ENCODE measurements at regions not wholly inside any gene's neighbourhood (a gene's known extent, or its start where the extent isn't known, plus 50 kb on each side); places are given as distances from the start of the nearest gene placed in this dataset.

DNA sequence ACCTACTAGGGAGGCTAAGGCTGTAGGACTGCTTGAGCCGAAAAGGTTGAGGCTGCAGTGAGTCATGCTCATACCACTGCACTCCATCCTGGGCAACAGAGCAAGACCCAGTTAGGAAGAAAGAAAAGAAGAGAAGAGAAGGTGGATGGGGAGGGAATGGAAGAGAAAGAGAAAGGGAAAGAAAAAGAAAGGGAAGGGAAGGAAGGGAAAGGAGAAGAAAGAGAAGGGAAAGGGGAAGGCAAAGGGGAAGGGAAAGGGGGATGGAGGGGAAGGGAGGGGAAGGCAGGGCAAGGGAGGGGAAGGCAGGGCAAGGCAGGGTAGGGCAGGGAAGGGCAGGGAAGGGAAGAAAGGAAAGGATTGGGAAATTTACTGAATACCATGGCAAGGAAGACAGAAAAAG lies 157.0 kb downstream of the ACTL7B start:
- Histone ChIP-seq H3K27me3 (ENCODE audit: control insufficient read depth, insufficient read depth, low read length, poor library complexity, severe bottlenecking) (no peaks in the 10 kb centered on the region), H3K4me3 (ENCODE audit: insufficient read depth, low read depth, low read length) (no peak overlapping the region), H3K27ac (ENCODE audit: insufficient read depth, low read depth, low read length, poor library complexity, severe bottlenecking) (no peak overlapping the region), H3K9me3 (ENCODE audit: control insufficient read depth, low read length) (no peaks in the 10 kb centered on the region), H3K4me1 (ENCODE audit: control insufficient read depth, insufficient read depth, low read length) (no peaks in the 10 kb centered on the region), H3K36me3 (ENCODE audit: control insufficient read depth, insufficient read depth, low read length) (no peaks in the 10 kb centered on the region)
- WGBS, 2 experiments: 43 to 45% methylated on average over 1 of the region's 1 CpG

DNA sequence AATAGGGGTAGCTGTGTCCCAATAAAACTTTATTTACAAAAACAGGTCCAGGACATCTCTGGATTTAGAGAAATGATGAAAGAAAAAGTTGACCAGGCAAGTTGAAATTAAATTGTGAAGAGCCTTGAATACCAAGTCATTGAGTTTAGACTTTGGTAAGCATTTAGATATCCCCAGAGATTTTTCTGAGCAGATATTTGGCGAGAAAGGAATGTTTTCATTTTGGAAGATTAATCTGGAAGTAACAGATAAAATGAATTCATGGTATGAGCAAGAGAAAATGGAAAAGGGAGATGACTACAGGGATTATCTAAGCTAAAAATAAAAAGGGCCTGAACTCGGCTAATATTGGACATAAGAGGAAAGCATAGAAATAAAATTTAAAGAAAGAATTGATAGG lies 157.6 kb downstream of the ACTL7B start:
- no peak overlapping the region for H3K4me3 ChIP-seq (ENCODE audit: insufficient read depth, low read depth, low read length)
- no peaks in the 10 kb centered on the region for H3K27me3 ChIP-seq (ENCODE audit: control insufficient read depth, insufficient read depth, low read length, poor library complexity, severe bottlenecking)
- H3K4me1 ChIP-seq (ENCODE audit: control insufficient read depth, insufficient read depth, low read length): no peaks in the 10 kb centered on the region
- H3K9me3 ChIP-seq (ENCODE audit: control insufficient read depth, low read length): no peaks in the 10 kb centered on the region
- H3K27ac ChIP-seq (ENCODE audit: insufficient read depth, low read depth, low read length, poor library complexity, severe bottlenecking): no peak overlapping the region
- H3K36me3 ChIP-seq (ENCODE audit: control insufficient read depth, insufficient read depth, low read length): no peaks in the 10 kb centered on the region
- WGBS, 2 experiments: 90 to 95% methylated on average over 2 of the region's 2 CpGs

DNA sequence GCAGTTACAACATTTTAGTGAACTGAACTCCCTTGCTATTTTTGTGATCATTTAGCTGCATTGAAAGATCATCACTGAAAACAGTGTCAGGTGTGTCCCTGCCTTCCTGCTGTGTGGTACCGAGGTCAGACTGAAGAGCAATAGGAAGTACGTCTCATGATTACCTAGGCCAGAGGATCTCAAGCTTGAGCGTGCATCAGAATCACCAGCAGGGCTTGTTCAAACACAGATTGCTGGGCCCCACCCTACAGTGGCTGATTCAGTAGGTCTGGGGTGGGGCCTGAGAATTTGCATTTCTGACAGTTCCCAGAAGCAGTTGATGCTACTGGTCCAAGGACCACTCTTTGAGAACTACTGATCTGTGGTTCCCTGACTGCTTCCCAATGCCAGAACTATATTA lies 159.6 kb downstream of the ACTL7B start:
- WGBS, 2 experiments: 92 to 95% methylated on average over 3 of the region's 3 CpGs
- H3K27ac ChIP-seq (ENCODE audit: insufficient read depth, low read depth, low read length, poor library complexity, severe bottlenecking): no peak overlapping the region
- no peaks in the 10 kb centered on the region for H3K9me3 ChIP-seq (ENCODE audit: control insufficient read depth, low read length)

DNA sequence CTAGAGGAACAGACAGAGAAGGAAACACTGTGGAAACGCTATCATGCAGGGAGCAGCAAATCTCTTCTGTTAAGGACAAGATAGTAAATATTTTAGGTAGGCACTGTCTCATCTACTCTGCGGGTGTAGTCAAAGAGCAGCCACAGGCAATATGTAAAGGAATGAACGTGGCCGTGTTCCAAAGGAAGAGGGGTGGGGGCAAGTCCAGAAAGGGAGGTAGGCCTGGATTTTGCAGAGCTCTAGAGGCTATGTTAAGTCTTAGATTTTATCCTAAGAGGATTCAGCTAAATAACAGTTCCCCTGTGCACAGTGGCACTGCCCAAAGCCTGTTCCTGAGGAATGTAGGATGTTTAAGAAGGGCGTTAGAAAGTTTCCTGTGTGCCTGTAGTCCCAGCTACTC lies 161.6 kb downstream of the ACTL7B start:
- WGBS, 2 experiments: 87 to 89% methylated on average over 5 of the region's 5 CpGs
- Histone ChIP-seq H3K27ac (ENCODE audit: insufficient read depth, low read depth, low read length, poor library complexity, severe bottlenecking) (no peak overlapping the region), H3K9me3 (ENCODE audit: control insufficient read depth, low read length) (no peaks in the 10 kb centered on the region), H3K27me3 (ENCODE audit: control insufficient read depth, insufficient read depth, low read length, poor library complexity, severe bottlenecking) (no peaks in the 10 kb centered on the region), H3K36me3 (ENCODE audit: control insufficient read depth, insufficient read depth, low read length) (no peaks in the 10 kb centered on the region), H3K4me3 (ENCODE audit: insufficient read depth, low read depth, low read length) (no peak overlapping the region), H3K4me1 (ENCODE audit: control insufficient read depth, insufficient read depth, low read length) (no peaks in the 10 kb centered on the region)

More for the DNA sequence above, 159.6 kb downstream of the ACTL7B start:
- H3K27me3 ChIP-seq (ENCODE audit: control insufficient read depth, insufficient read depth, low read length, poor library complexity, severe bottlenecking): no peaks in the 10 kb centered on the region
- H3K4me3 ChIP-seq (ENCODE audit: insufficient read depth, low read depth, low read length): no peak overlapping the region
- H3K4me1 ChIP-seq (ENCODE audit: control insufficient read depth, insufficient read depth, low read length): no peaks in the 10 kb centered on the region
- no peaks in the 10 kb centered on the region for H3K36me3 ChIP-seq (ENCODE audit: control insufficient read depth, insufficient read depth, low read length)

DNA sequence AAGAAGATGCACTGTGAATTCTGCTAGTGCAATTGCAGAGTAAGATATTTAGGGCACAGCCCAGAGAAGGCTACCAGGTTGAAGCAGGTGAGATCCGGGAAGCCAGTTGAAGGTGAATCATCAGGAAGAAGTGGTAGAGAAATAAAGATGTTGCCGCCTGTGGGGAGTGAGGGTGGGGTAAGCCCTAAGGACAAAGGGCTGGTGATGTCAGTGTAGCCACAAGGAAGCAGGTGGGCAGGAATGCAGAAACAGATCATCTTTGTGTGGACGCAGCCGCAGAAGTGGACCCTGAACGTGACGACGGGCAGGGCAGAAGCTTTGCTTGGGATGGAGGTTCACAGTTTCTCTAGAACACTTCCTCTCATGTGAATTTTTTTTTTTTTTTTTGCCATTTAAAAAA lies 164.2 kb downstream of the ACTL7B start:
- Histone ChIP-seq H3K27ac (ENCODE audit: insufficient read depth, low read depth, low read length, poor library complexity, severe bottlenecking) (no peak overlapping the region), H3K4me3 (ENCODE audit: insufficient read depth, low read depth, low read length) (no peak overlapping the region), H3K9me3 (ENCODE audit: control insufficient read depth, low read length) (no peaks in the 10 kb centered on the region), H3K27me3 (ENCODE audit: control insufficient read depth, insufficient read depth, low read length, poor library complexity, severe bottlenecking) (no peaks in the 10 kb centered on the region), H3K4me1 (ENCODE audit: control insufficient read depth, insufficient read depth, low read length) (no peaks in the 10 kb centered on the region), H3K36me3 (ENCODE audit: control insufficient read depth, insufficient read depth, low read length) (no peaks in the 10 kb centered on the region)
- 92 to 94% methylated on average over 7 of the region's 7 CpGs for WGBS, 2 experiments

DNA sequence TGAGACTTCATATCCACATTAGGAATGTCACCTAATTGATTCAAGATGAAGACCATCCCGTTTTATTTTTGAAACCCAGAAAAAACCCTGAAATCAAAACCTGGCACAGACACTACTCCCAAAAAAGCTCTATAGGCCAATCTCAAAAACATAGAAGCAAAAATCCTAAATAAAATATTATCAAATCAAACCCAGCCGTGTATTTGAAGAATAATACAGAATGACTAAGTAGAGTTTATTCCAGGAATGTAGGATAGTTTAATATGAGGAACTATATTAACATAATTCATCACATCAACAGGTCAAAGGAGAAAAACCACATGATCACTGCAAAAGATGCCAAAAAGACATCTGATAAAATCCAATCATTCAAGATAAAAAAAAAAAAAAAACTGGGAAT lies 167.1 kb downstream of the ACTL7B start:
- no peaks in the 10 kb centered on the region for H3K9me3 ChIP-seq (ENCODE audit: control insufficient read depth, low read length)
- 89 to 96% methylated on average over 1 of the region's 2 CpGs for WGBS, 2 experiments

DNA sequence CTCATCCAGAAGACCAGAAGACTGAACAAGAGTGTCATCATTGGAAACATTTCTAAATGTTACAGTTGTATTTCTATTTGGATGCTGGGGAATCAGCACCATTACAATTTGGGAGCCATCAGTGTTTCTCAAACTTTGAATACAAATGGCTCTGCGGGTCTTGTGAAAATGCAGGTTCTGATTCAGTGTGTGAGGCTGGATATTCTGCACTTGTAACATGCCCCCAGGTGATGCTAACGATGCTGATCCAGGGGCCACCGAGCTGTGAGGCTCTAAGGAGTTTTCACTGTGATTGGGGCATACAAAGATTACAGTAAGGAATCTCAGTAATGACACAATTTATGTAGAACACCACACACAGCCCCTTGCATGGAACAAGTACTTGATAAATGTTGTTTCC lies 167.7 kb downstream of the ACTL7B start:
- Histone ChIP-seq H3K27me3 (ENCODE audit: control insufficient read depth, insufficient read depth, low read length, poor library complexity, severe bottlenecking) (no peaks in the 10 kb centered on the region), H3K27ac (ENCODE audit: insufficient read depth, low read depth, low read length, poor library complexity, severe bottlenecking) (no peak overlapping the region), H3K9me3 (ENCODE audit: control insufficient read depth, low read length) (no peaks in the 10 kb centered on the region), H3K4me1 (ENCODE audit: control insufficient read depth, insufficient read depth, low read length) (no peaks in the 10 kb centered on the region), H3K4me3 (ENCODE audit: insufficient read depth, low read depth, low read length) (no peak overlapping the region), H3K36me3 (ENCODE audit: control insufficient read depth, insufficient read depth, low read length) (no peaks in the 10 kb centered on the region)
- WGBS, 2 experiments: 88 to 91% methylated on average over 3 of the region's 3 CpGs

More for the DNA sequence above, 167.1 kb downstream of the ACTL7B start:
- H3K27ac ChIP-seq (ENCODE audit: insufficient read depth, low read depth, low read length, poor library complexity, severe bottlenecking): no peak overlapping the region
- no peaks in the 10 kb centered on the region for H3K4me1 ChIP-seq (ENCODE audit: control insufficient read depth, insufficient read depth, low read length)
- no peak overlapping the region for H3K4me3 ChIP-seq (ENCODE audit: insufficient read depth, low read depth, low read length)
- no peaks in the 10 kb centered on the region for H3K27me3 ChIP-seq (ENCODE audit: control insufficient read depth, insufficient read depth, low read length, poor library complexity, severe bottlenecking)
- no peaks in the 10 kb centered on the region for H3K36me3 ChIP-seq (ENCODE audit: control insufficient read depth, insufficient read depth, low read length)

DNA sequence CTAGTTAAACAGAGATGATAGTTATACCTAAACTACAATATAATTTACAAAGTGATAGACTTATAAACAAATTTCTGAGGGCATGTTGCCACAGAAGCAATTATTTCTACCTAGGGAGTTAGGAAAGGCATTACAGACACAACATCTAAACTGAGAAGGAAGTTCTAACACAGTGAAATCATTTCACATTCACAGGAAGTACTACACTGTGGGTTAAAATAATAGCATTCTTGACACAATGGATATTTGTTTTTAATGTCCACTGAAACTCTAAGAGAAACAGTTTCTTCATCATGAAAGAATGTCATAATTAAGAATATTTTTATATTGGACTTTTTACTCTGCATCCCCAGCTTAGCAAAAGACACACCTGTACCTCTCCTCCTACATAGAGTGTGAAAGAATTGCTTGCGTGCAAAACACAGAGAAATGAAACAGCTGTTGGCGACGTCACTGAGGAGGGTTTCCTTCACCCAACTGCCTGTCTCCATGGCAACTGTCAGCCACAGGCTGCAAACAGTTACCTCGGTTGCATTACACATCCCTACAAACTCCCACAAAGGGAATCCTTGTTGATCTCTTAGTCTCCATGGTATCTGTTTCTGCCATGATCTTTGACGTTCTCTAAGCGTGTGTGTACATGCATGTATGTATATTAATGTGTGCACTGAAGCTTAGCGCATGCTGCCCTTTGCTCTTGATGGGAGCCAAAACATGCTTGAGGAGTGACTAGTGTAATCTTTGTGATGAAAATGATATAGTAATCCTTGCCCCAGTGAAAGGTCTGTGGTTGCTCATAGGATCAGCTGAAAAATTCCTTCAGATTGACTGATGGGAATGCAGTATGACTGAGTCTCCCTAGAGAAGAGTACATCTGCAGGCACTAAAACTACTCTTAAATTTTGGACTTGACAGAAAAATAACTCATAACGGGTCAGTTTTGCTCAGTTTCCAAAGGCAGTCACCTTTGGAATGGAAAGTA lies 168.5 kb downstream of the ACTL7B start:
- H3K4me3 ChIP-seq (ENCODE audit: insufficient read depth, low read depth, low read length): no peak overlapping the region
- no peaks in the 10 kb centered on the region for H3K27me3 ChIP-seq (ENCODE audit: control insufficient read depth, insufficient read depth, low read length, poor library complexity, severe bottlenecking)
- H3K9me3 ChIP-seq (ENCODE audit: control insufficient read depth, low read length): no peaks in the 10 kb centered on the region
- WGBS, 2 experiments: 93 to 94% methylated on average over 8 of the region's 8 CpGs
- no peaks in the 10 kb centered on the region for H3K4me1 ChIP-seq (ENCODE audit: control insufficient read depth, insufficient read depth, low read length)
- no peaks in the 10 kb centered on the region for H3K36me3 ChIP-seq (ENCODE audit: control insufficient read depth, insufficient read depth, low read length)
- no peak overlapping the region for H3K27ac ChIP-seq (ENCODE audit: insufficient read depth, low read depth, low read length, poor library complexity, severe bottlenecking)

DNA sequence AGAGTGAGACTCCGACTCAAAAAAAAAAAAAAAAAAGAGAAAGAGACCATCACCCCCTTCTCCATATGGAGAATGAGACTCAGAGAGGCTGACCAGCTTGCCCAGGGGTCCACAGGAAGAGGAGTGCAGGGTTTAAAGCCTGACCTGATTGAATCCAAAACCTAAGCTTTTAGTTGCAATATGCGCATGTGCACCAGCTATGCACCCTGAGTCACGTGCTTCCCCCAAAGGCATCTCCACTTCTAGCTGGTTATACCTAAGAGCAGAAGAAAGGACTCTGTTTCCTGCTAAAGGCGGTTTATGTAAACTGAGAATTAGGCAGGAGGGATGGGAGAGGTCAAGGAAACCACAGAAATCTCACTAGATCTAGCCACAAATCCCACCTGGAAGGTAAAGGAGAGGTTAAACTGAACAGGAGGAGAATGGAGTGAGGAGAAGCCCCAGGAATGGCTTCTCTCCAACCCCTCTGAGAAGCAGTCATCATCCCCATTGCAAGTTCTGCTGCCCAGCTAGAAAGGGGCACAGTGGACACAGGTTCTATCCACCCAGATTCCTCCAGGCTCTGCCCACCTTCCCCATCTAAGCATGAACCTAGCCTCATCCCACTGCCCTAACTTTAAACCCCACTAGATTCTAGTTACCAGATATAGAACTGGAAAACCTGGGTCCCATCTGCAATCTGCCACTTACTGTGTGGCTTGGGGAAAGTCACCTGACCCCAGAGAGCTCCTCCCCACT lies 171.3 kb downstream of the ACTL7B start:
- Histone ChIP-seq H3K36me3 (ENCODE audit: control insufficient read depth, insufficient read depth, low read length) (no peaks in the 10 kb centered on the region), H3K4me3 (ENCODE audit: insufficient read depth, low read depth, low read length) (no peak overlapping the region), H3K9me3 (ENCODE audit: control insufficient read depth, low read length) (no peaks in the 10 kb centered on the region), H3K4me1 (ENCODE audit: control insufficient read depth, insufficient read depth, low read length) (no peaks in the 10 kb centered on the region), H3K27ac (ENCODE audit: insufficient read depth, low read depth, low read length, poor library complexity, severe bottlenecking) (no peak overlapping the region), H3K27me3 (ENCODE audit: control insufficient read depth, insufficient read depth, low read length, poor library complexity, severe bottlenecking) (no peaks in the 10 kb centered on the region)
- 86 to 91% methylated on average over 4 of the region's 4 CpGs for WGBS, 2 experiments

DNA sequence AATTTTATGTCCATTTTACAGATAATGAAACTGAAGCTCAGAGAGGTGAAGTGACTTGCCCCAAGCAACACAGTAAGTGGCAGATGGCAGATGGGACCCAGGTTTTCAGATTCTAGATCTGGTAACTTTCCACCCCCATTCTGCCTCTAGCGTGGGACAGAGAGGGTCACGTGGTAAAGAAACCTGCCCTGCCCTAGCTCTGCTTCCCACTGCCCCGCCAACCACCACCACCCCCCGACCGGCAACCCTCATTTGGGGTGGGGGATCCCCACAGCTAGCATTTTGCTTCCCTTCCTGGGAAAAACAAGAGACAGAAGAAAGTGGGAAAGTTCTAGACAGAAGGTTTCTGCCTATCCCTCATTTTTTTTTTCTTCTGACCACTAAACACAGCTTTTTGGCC lies 172.5 kb downstream of the ACTL7B start:
- Histone ChIP-seq H3K27me3 (ENCODE audit: control insufficient read depth, insufficient read depth, low read length, poor library complexity, severe bottlenecking) (no peaks in the 10 kb centered on the region), H3K4me1 (ENCODE audit: control insufficient read depth, insufficient read depth, low read length) (no peaks in the 10 kb centered on the region), H3K4me3 (ENCODE audit: insufficient read depth, low read depth, low read length) (no peak overlapping the region), H3K27ac (ENCODE audit: insufficient read depth, low read depth, low read length, poor library complexity, severe bottlenecking) (no peak overlapping the region), H3K36me3 (ENCODE audit: control insufficient read depth, insufficient read depth, low read length) (no peaks in the 10 kb centered on the region), H3K9me3 (ENCODE audit: control insufficient read depth, low read length) (no peaks in the 10 kb centered on the region)
- WGBS, 2 experiments: 86 to 88% methylated on average over 5 of the region's 5 CpGs
